Mesenchymal stem cell (in vitro differentiated cells and primary cell): ENCODE measurements at regions not wholly inside any gene's neighbourhood (a gene's known extent, or its start where the extent isn't known, plus 50 kb on each side); places are given as distances from the start of the nearest gene placed in this dataset.

ENCODE experiments used
- DNase-seq: peaks from one replicate; pipeline ENCODE4 v3.0.0-alpha.2; 2013
- H2AFZ ChIP-seq: one replicate; pipeline ENCODE4 v1.6.1; 2013; ENCODE audit warnings: low read depth, mild to moderate bottlenecking, control low read depth, inconsistent platforms, low read length, moderate library complexity
- H2AK5ac ChIP-seq: 2 replicates; pipeline ENCODE4 v1.6.1; 2013; ENCODE audit warnings: low read length, moderate library complexity, mild to moderate bottlenecking, inconsistent platforms; ENCODE audit not compliant: severe bottlenecking
- H2BK120ac ChIP-seq: one replicate; pipeline ENCODE4 v1.6.1; 2013; ENCODE audit warnings: low read depth, mild to moderate bottlenecking, inconsistent platforms, low read length, moderate library complexity
- H2BK12ac ChIP-seq, 2 experiments: one replicate each; pipeline ENCODE4 v1.6.1; 2013; ENCODE audit warnings: inconsistent platforms in 2 of 2, low read length in 2 of 2, mild to moderate bottlenecking in 2 of 2, moderate library complexity in 2 of 2, control low read depth in 1 of 2
- H2BK15ac ChIP-seq: one replicate; pipeline ENCODE4 v1.6.1; 2013; ENCODE audit warnings: mild to moderate bottlenecking, low read depth, inconsistent platforms; ENCODE audit not compliant: poor library complexity, severe bottlenecking
- H2BK5ac ChIP-seq: 2 replicates; pipeline ENCODE4 v1.6.1; 2013; ENCODE audit warnings: low read depth, mild to moderate bottlenecking, low read length, control low read depth, inconsistent platforms; ENCODE audit not compliant: poor library complexity, severe bottlenecking
- H3K14ac ChIP-seq, 2 experiments: one replicate each; pipeline ENCODE4 v1.6.1; 2013; ENCODE audit warnings: inconsistent platforms in 2 of 2, low read length in 2 of 2, control low read depth in 1 of 2, mild to moderate bottlenecking in 1 of 2, moderate library complexity in 1 of 2
- H3K18ac ChIP-seq, 2 experiments: one replicate each; pipeline ENCODE4 v1.6.1; 2013; ENCODE audit warnings: inconsistent platforms in 2 of 2, low read length in 2 of 2, control low read depth in 1 of 2, low read depth in 1 of 2, mild to moderate bottlenecking in 1 of 2
- H3K23ac ChIP-seq, 2 experiments: one replicate each; pipeline ENCODE4 v1.6.1; 2013; ENCODE audit warnings: inconsistent platforms in 2 of 2, low read length in 2 of 2, mild to moderate bottlenecking in 2 of 2, moderate library complexity in 2 of 2, control low read depth in 1 of 2
- H3K27ac ChIP-seq: 2 replicates; pipeline ENCODE4 v1.5.1; 2013; ENCODE audit warnings: mild to moderate bottlenecking, moderate library complexity, low read length, control low read depth, inconsistent platforms; ENCODE audit not compliant: poor library complexity, severe bottlenecking
- H3K27me3 ChIP-seq, 2 experiments: 2 replicates each; pipeline versions ENCODE4 v1.6.1 to v1.7.0; 2013; ENCODE audit warnings: low read length in 2 of 2, mild to moderate bottlenecking in 2 of 2, moderate library complexity in 2 of 2, control low read depth in 1 of 2, inconsistent platforms in 1 of 2; ENCODE audit not compliant: control insufficient read depth in 1 of 2, insufficient read depth in 1 of 2
- H3K36me3 ChIP-seq, 2 experiments: 2 replicates each; pipeline versions ENCODE4 v1.6.1 to v1.7.0; 2013; ENCODE audit warnings: low read length in 2 of 2, control low read depth in 1 of 2, inconsistent platforms in 1 of 2, low read depth in 1 of 2, mild to moderate bottlenecking in 1 of 2; ENCODE audit not compliant: insufficient read depth in 2 of 2, control insufficient read depth in 1 of 2
- H3K4ac ChIP-seq, 2 experiments: one replicate each; pipeline ENCODE4 v1.6.1; 2013; ENCODE audit warnings: inconsistent platforms in 2 of 2, low read length in 2 of 2, mild to moderate bottlenecking in 2 of 2, moderate library complexity in 2 of 2, control low read depth in 1 of 2, low read depth in 1 of 2
- H3K4me1 ChIP-seq: 2 replicates; pipeline ENCODE4 v1.6.1; 2013; ENCODE audit warnings: low read depth, low read length, control low read depth; ENCODE audit not compliant: control insufficient read depth, insufficient read depth
- H3K4me2 ChIP-seq: 2 replicates; pipeline ENCODE4 v1.6.1; 2013; ENCODE audit warnings: low read length, mild to moderate bottlenecking, inconsistent platforms; ENCODE audit not compliant: poor library complexity, severe bottlenecking
- H3K4me3 ChIP-seq, 2 experiments: 2 replicates each; pipeline versions ENCODE4 v1.5.1 to v1.7.0; 2013; ENCODE audit warnings: low read length in 2 of 2, mild to moderate bottlenecking in 2 of 2, control low read depth in 1 of 2, low read depth in 1 of 2; ENCODE audit not compliant: insufficient read depth in 1 of 2
- H3K79me1 ChIP-seq: replicated peaks from 2 replicates; pipeline ENCODE4 v1.6.1; 2013; ENCODE audit warnings: mild to moderate bottlenecking, control low read depth, low read length, inconsistent platforms; ENCODE audit not compliant: poor library complexity, severe bottlenecking
- H3K9ac ChIP-seq: 2 replicates; pipeline ENCODE4 v1.7.0; 2013; ENCODE audit warnings: mild to moderate bottlenecking, low read length, moderate library complexity
- H3K9me3 ChIP-seq: 2 replicates; pipeline ENCODE4 v1.7.0; 2013; ENCODE audit warnings: mild to moderate bottlenecking, low read length; ENCODE audit not compliant: control insufficient read depth
- H4K8ac ChIP-seq: one replicate; pipeline ENCODE4 v1.6.1; 2013; ENCODE audit warnings: inconsistent platforms, mild to moderate bottlenecking, low read length, moderate library complexity
- H4K91ac ChIP-seq: one replicate; pipeline ENCODE4 v1.6.1; 2013; ENCODE audit warnings: mild to moderate bottlenecking, low read length, inconsistent platforms
- WGBS: methylation state at CpG from one replicate; pipeline ENCODE4 v1.1.7; 2013; ENCODE audit warnings: mixed read lengths; 5-methylcytosine and 5-hydroxymethylcytosine counted together

DNA sequence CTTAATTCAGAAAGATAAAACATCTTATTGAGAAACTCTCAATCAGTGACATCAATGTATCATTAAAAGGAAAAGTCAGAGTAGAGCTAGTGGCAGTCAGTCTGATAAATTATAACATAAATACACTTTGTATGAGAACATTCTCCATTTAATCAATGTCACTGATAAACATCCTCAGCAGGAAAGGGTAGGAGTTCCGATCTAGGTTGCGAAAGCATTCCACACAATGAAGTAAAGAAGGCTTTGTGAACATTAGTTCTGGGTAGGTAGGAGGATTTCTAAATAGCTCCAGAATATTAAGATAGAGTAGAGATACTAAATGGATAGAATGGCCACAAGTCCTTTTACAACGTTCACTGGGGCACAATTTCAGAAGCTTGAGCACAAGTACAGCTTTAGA, 179.7 kb upstream of the MALRD1 start:
- Histone ChIP-seq H2BK15ac (no peak overlapping the region), H3K4me1 (no peaks in the 10 kb centered on the region), H2AFZ (no peak overlapping the region), H2BK5ac (no peak overlapping the region), H3K23ac (no peak overlapping the region), H3K9me3 (peaks cover 3% of the 10 kb centered on the region), H3K4me2 (no peak overlapping the region), H3K36me3 (no peaks in the 10 kb centered on the region), H4K91ac (no peak overlapping the region), H3K27ac (no peak overlapping the region), H3K14ac (no peak overlapping the region), H3K9ac (no peak overlapping the region), H3K18ac (no peak overlapping the region), H3K27me3 (no peaks in the 10 kb centered on the region), H3K4ac (no peak overlapping the region), H2AK5ac (no peak overlapping the region), H2BK12ac (no peak overlapping the region), H3K79me1 (no peaks in the 10 kb centered on the region), H4K8ac (no peak overlapping the region), H2BK120ac (no peak overlapping the region), H3K4me3 (no peak overlapping the region)
- WGBS, result 84% methylated on average over 3 of the region's 3 CpGs
- no peak for DNase-seq

DNA sequence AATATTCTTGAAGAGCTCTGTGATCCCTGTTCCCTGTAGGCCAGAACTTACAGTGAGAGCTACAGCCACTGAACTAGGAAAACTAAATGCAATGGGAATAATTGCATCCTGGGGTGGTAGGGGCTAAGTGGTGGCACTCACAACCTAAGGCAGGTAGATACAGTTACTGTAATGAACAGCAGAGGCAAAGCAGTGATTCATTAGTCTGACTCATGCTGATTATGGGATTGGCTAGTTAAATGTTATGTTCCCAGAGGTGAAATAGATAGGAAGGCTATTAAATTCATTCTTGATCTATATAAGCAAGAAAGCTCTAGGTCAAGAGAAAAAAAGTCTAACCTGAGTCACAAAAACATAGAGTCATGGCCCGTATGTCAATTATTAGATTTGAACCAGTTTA, 173.1 kb upstream of the MALRD1 start:
- Histone ChIP-seq H3K4ac (no peak overlapping the region), H3K23ac (no peak overlapping the region), H3K27ac (no peak overlapping the region), H2BK120ac (no peak overlapping the region), H3K79me1 (no peaks in the 10 kb centered on the region), H2BK5ac (no peak overlapping the region), H4K8ac (no peak overlapping the region), H2BK15ac (no peak overlapping the region), H2AK5ac (no peak overlapping the region), H3K4me1 (no peaks in the 10 kb centered on the region), H3K9me3 (peaks cover 3% of the 10 kb centered on the region), H3K27me3 (no peaks in the 10 kb centered on the region), H3K9ac (no peak overlapping the region), H2AFZ (no peak overlapping the region), H4K91ac (no peak overlapping the region), H3K4me2 (no peak overlapping the region), H3K4me3 (no peak overlapping the region), H3K18ac (no peak overlapping the region), H2BK12ac (no peak overlapping the region), H3K36me3 (no peaks in the 10 kb centered on the region), H3K14ac (no peak overlapping the region)
- 90% methylated on average over 1 of the region's 1 CpG for WGBS
- no peak for DNase-seq

DNA sequence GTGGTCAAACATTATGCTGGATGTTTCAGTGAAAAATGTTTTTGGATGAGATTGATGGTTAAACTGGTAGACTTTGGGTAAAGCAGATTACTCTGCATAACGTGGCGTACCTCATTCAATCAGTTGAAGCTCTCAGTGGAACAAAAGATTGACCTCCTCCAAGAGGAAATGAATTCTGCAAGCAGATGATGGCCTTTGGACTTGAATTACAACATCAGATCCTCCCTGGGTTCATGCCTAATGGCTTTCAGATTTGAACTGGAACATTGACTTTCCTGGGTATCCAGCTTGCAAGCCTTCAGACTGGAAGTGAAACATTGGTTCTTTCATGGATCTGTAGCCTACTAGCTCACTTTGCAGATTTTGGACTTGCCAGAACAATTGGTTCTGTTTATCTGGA, 169.3 kb upstream of the MALRD1 start:
- no peak overlapping the region for H2BK120ac ChIP-seq
- H2BK12ac ChIP-seq, result no peak overlapping the region
- no peak overlapping the region for H2BK5ac ChIP-seq
- H3K18ac ChIP-seq, result no peak overlapping the region
- no peaks in the 10 kb centered on the region for H3K4me1 ChIP-seq
- H3K9ac ChIP-seq, result no peak overlapping the region
- no peak overlapping the region for H2BK15ac ChIP-seq
- H2AK5ac ChIP-seq, result no peak overlapping the region
- 57% methylated on average over 2 of the region's 2 CpGs for WGBS
- H2AFZ ChIP-seq, result no peak overlapping the region
- no peak overlapping the region for H3K4me2 ChIP-seq
- no peaks in the 10 kb centered on the region for H3K9me3 ChIP-seq
- no peak overlapping the region for H4K91ac ChIP-seq
- no peak overlapping the region for H3K23ac ChIP-seq
- no peaks in the 10 kb centered on the region for H3K27me3 ChIP-seq
- H3K36me3 ChIP-seq, result no peaks in the 10 kb centered on the region
- no peak overlapping the region for H3K14ac ChIP-seq
- H3K4me3 ChIP-seq, result no peak overlapping the region
- H3K79me1 ChIP-seq, result no peaks in the 10 kb centered on the region
- no peak for DNase-seq
- no peak overlapping the region for H4K8ac ChIP-seq
- H3K27ac ChIP-seq, result no peak overlapping the region
- no peak overlapping the region for H3K4ac ChIP-seq

DNA sequence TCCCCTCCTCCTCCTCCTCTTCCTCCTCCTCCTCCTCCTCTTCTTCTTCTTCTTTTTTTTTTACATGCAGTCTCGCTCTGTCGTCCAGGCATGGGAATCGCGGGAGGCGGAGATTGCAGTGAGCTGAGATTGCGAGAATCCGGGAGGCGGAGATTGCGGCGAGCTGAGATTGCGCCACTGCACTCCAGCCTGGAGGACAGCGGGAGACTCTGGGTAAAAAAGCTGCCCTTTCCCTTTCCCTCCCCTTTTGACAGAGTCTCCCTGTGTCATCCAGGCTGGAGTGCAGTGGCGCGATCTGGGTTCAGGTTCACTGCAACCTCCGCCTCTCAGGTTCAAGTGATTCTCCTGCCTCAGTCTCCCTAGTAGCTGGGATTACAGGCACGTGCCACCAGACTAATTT, 168.1 kb upstream of the MALRD1 start:
- Histone ChIP-seq H3K4ac (no peak overlapping the region), H3K36me3 (no peaks in the 10 kb centered on the region), H3K4me2 (peak overlapping the region; percentile 2), H3K9me3 (peaks cover 2% of the 10 kb centered on the region), H4K8ac (no peak overlapping the region), H3K79me1 (no peaks in the 10 kb centered on the region), H2BK15ac (no peak overlapping the region), H2BK5ac (no peak overlapping the region), H2BK12ac (no peak overlapping the region), H2AFZ (no peak overlapping the region), H3K23ac (no peak overlapping the region), H3K14ac (no peak overlapping the region), H3K9ac (no peak overlapping the region), H3K4me3 (no peak overlapping the region), H2BK120ac (no peak overlapping the region), H3K18ac (no peak overlapping the region), H3K27ac (no peak overlapping the region), H2AK5ac (no peak overlapping the region), H3K4me1 (no peaks in the 10 kb centered on the region), H3K27me3 (no peaks in the 10 kb centered on the region), H4K91ac (no peak overlapping the region)
- peak; percentile 1 for DNase-seq
- WGBS, result 5% methylated on average over 16 of the region's 16 CpGs
